Loucy (cell line): ENCODE measurements at regions not wholly inside any gene's neighbourhood (a gene's known extent, or its start where the extent isn't known, plus 50 kb on each side); places are given as distances from the start of the nearest gene placed in this dataset.
"Not testable (repeated sequence)": the region's sequence is repeated elsewhere in the genome, so short reads cannot be mapped to it uniquely, and the experiment has no call there.

Source experiments
- H2AFZ ChIP-seq: fragments of 200-600 bp; sonication (generic); 2 replicates; pipeline ENCODE4 v1.6.0; 2016; ENCODE audit warnings: antibody characterized with exemption, mild to moderate bottlenecking, low read length, moderate library complexity
- H3F3A ChIP-seq: fragments of 200-600 bp; 2 replicates; pipeline ENCODE4 v1.6.0; 2016; ENCODE audit warnings: antibody characterized with exemption, low read depth, mild to moderate bottlenecking
- H3K27me3 ChIP-seq: fragments of 200-600 bp; sonication (generic); 2 replicates; pipeline ENCODE4 v1.6.1; 2014; ENCODE audit warnings: low read length, mild to moderate bottlenecking; ENCODE audit not compliant: insufficient read depth, poor library complexity, severe bottlenecking
- H3K36me3 ChIP-seq: fragments of 200-600 bp; sonication (generic); 2 replicates; pipeline ENCODE4 v1.6.1; 2016; ENCODE audit warnings: low read length; ENCODE audit not compliant: insufficient read depth
- H3K4me1 ChIP-seq: fragments of 200-600 bp; sonication (generic); 2 replicates; pipeline ENCODE4 v1.5.1; 2014; ENCODE audit warnings: low read length, mild to moderate bottlenecking; ENCODE audit not compliant: insufficient read depth, poor library complexity, severe bottlenecking
- H3K4me2 ChIP-seq: fragments of 200-600 bp; sonication (generic); 2 replicates; pipeline ENCODE4 v1.6.0; 2014; ENCODE audit warnings: antibody characterized with exemption, low read length, low read depth, mild to moderate bottlenecking; ENCODE audit not compliant: poor library complexity, severe bottlenecking
- H3K4me3 ChIP-seq: fragments of 200-600 bp; sonication (generic); 2 replicates; pipeline ENCODE4 v1.5.1; 2014; ENCODE audit warnings: low read length, mild to moderate bottlenecking, mixed read lengths; ENCODE audit not compliant: poor library complexity, severe bottlenecking
- H3K79me2 ChIP-seq: fragments of 200-600 bp; sonication (generic); 2 replicates; pipeline ENCODE4 v1.6.1; 2014; ENCODE audit warnings: low read length; ENCODE audit not compliant: insufficient read depth
- H3K9ac ChIP-seq: fragments of 200-600 bp; sonication (generic); 2 replicates; pipeline ENCODE4 v1.6.0; 2014; ENCODE audit warnings: mild to moderate bottlenecking, low read depth, low read length, moderate library complexity; ENCODE audit not compliant: poor library complexity, severe bottlenecking
- H3K9me2 ChIP-seq: fragments of 200-600 bp; sonication (generic); replicated peaks from 2 replicates; pipeline ENCODE4 v1.6.1; 2016; ENCODE audit warnings: low read depth, low read length, mixed read lengths
- H3K9me3 ChIP-seq: fragments of 200-600 bp; sonication (generic); 2 replicates; pipeline ENCODE4 v1.6.1; 2014; ENCODE audit warnings: mild to moderate bottlenecking, antibody characterized with exemption, low read length, low read depth; ENCODE audit not compliant: insufficient read depth
- H4K20me1 ChIP-seq: fragments of 200-600 bp; sonication (generic); 2 replicates; pipeline ENCODE4 v1.6.0; 2014; ENCODE audit warnings: antibody characterized with exemption, low read length, mild to moderate bottlenecking; ENCODE audit not compliant: insufficient read depth, poor library complexity, severe bottlenecking
- CTCF ChIP-seq: fragments of 200-600 bp; sonication (generic); conservative IDR thresholded peaks from 2 replicates; pipeline ENCODE4 v1.5.1; 2014; ENCODE audit warnings: mild to moderate bottlenecking, antibody characterized with exemption, low read length
- EZH2phosphoT487 ChIP-seq: fragments of 200-600 bp; IDR thresholded peaks from 2 replicates; pipeline ENCODE4 v1.6.1; 2018; ENCODE audit warnings: antibody characterized with exemption, mild to moderate bottlenecking, moderate library complexity, borderline replicate concordance

GRCh38 chr3:110521019-110521418, 550.6 kb upstream of the NECTIN3 start:
- H3K79me2 ChIP-seq: no peaks in the 10 kb centered on the region
- H3K4me1 ChIP-seq: no peaks in the 10 kb centered on the region
- no peak overlapping the region for H3K4me3 ChIP-seq
- H3K27me3 ChIP-seq: no peaks in the 10 kb centered on the region
- no peaks in the 10 kb centered on the region for H3K9me2 ChIP-seq
- no peak overlapping the region for H2AFZ ChIP-seq
- no peaks in the 10 kb centered on the region for H3K9me3 ChIP-seq
- no peak overlapping the region for H3K4me2 ChIP-seq
- no peaks in the 10 kb centered on the region for H3K36me3 ChIP-seq
- TF ChIP-seq EZH2phosphoT487 (no peak), CTCF (no peak)
- no peaks in the 10 kb centered on the region for H4K20me1 ChIP-seq
- H3F3A ChIP-seq: no peaks in the 10 kb centered on the region
- no peak overlapping the region for H3K9ac ChIP-seq

- H3K79me2 ChIP-seq, H4K20me1 ChIP-seq, H3K36me3 ChIP-seq, H3K4me3 ChIP-seq, H3F3A ChIP-seq, H2AFZ ChIP-seq, H3K27me3 ChIP-seq, H3K9ac ChIP-seq, H3K9me2 ChIP-seq, H3K4me2 ChIP-seq, H3K4me1 ChIP-seq, H3K9me3 ChIP-seq: not testable (repeated sequence)
Measured at GRCh38 chr3:110525558-110526064, 546.0 kb upstream of the NECTIN3 start.

DNA sequence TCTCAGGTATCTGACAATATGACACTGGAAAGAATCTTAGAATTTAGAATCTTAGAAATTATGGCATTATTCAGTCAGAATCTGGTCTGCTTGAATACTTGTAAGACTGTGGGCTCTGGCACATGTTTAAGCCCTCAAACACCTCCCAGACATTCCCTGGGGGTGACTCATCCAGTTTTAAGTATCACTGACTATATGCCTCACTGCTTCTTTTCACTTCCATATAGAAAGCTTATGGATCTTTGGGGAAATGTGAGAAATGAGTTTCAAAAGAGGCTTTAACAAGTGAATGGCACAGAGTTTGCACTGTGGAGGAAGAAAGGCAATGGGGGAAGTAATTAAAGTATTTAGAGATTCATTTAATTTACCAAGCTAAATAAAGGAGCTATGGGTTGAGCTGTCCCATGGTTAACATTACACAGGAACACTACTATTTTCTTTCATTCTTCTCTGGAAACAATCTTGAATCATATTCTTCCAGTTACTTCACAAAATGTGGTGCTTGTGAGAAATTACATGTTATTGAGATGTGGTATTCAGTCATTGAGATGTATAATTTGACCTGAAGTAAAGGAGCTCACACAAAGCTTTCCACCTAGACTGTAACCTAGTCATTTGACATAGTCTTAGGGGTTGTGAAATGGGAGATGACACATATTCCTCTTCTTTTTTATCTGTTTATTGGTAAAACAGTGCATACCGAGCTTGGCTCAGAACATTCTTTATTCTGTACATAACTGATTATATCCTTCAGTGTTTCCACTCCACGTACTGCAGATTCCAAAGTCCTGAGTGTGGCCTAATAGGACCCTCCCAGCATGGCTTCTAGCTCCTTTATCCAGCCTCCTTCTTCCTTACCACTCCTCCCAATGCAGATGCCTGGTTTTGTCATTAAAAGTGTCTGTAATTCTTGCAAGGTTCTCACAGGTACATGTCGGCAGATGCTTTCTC, 544.6 kb upstream of the NECTIN3 start:
- H3K79me2 ChIP-seq: no peaks in the 10 kb centered on the region
- no peaks in the 10 kb centered on the region for H3F3A ChIP-seq
- H2AFZ ChIP-seq: no peak overlapping the region
- no peak overlapping the region for H3K4me3 ChIP-seq
- H3K9ac ChIP-seq: no peak overlapping the region
- no peaks in the 10 kb centered on the region for H4K20me1 ChIP-seq
- no peaks in the 10 kb centered on the region for H3K27me3 ChIP-seq
- no peak overlapping the region for H3K4me2 ChIP-seq
- H3K9me2 ChIP-seq: no peaks in the 10 kb centered on the region
- TF ChIP-seq CTCF (no peak), EZH2phosphoT487 (no peak)
- H3K9me3 ChIP-seq: no peaks in the 10 kb centered on the region
- no peaks in the 10 kb centered on the region for H3K36me3 ChIP-seq
- no peaks in the 10 kb centered on the region for H3K4me1 ChIP-seq
